Transverse colon (tissue), 4 donors: ENCODE measurements at regions not wholly inside any gene's neighbourhood (a gene's known extent, or its start where the extent isn't known, plus 50 kb on each side); places are given as distances from the start of the nearest gene placed in this dataset.
"Not testable (repeated sequence)": the region's sequence is repeated elsewhere in the genome, so short reads cannot be mapped to it uniquely, and the experiment has no call there.

ENCODE experiments used
- DNase-seq: peaks from one replicate; pipeline ENCODE4 v3.0.0-alpha.2; 2019
- H3K27ac ChIP-seq, 4 donors: fragments of 200-600 bp; sonication (generic); 2 replicates each; pipeline ENCODE4 v1.5.1; 2016 to 2018; ENCODE audit warnings: inconsistent platforms in 4 of 4
- H3K27me3 ChIP-seq: fragments of 200-600 bp; sonication (generic); 2 replicates; pipeline ENCODE4 v1.5.1; 2017; ENCODE audit warnings: inconsistent platforms
- H3K36me3 ChIP-seq, 4 donors: fragments of 200-600 bp; sonication (generic); 2 replicates each; pipeline ENCODE4 v1.5.1; 2017 to 2019; ENCODE audit warnings: inconsistent platforms in 4 of 4
- H3K4me1 ChIP-seq, 4 donors: fragments of 200-600 bp; sonication (generic); 2 replicates each; pipeline ENCODE4 v1.5.1; 2017 to 2020; ENCODE audit warnings: inconsistent platforms in 4 of 4
- H3K4me3 ChIP-seq, 4 donors: fragments of 200-600 bp; sonication (generic); 1 replicate in 1 of 4; 2 replicates in 3 of 4; pipeline versions ENCODE4 v1.5.1 to v1.6.1; 2017 to 2019; ENCODE audit warnings: inconsistent platforms in 4 of 4
- H3K9me3 ChIP-seq, 2 donors: fragments of 200-600 bp; sonication (generic); 2 replicates each; pipeline ENCODE4 v1.5.1; 2017 to 2019; ENCODE audit warnings: inconsistent platforms in 2 of 2
- CTCF ChIP-seq, 5 experiments: fragments of 200-600 bp in 3 of 5; fragments of 450-650 bp in 2 of 5; sonication (generic) in 3 of 5; IDR thresholded peaks; 1 replicate in 2 of 5; 2 replicates in 3 of 5; pipeline ENCODE4 v1.5.1; 2016 to 2017; ENCODE audit warnings: antibody characterized with exemption in 5 of 5, inconsistent platforms in 3 of 5, mild to moderate bottlenecking in 2 of 5, moderate library complexity in 1 of 5
- EP300 ChIP-seq: sonication (generic); formaldehyde crosslinking; IDR thresholded peaks from one replicate; pipeline ENCODE4 v1.6.1; 2017; ENCODE audit warnings: antibody characterized with exemption, low read depth
- POLR2A ChIP-seq: fragments of 450-650 bp; IDR thresholded peaks from one replicate; pipeline ENCODE4 v1.6.1; 2016; ENCODE audit warnings: antibody characterized with exemption, mild to moderate bottlenecking, moderate library complexity
- POLR2AphosphoS5 ChIP-seq, 3 donors: sonication (generic); formaldehyde crosslinking; IDR thresholded peaks; one replicate each; pipeline ENCODE4 v1.6.1; 2016; ENCODE audit warnings: antibody characterized with exemption in 3 of 3
- WGBS, 2 donors: methylation state at CpG; one replicate each; pipeline ENCODE4 v1.1.5; 2018; ENCODE audit warnings: low coverage in 1 of 2; 5-methylcytosine and 5-hydroxymethylcytosine counted together
- in situ Hi-C, 4 donors: fragments of 200-750 bp; cut with MboI; loops; one replicate each; pipeline versions ENCODE4 v1.15.0 to v1.15.1; 2017; ENCODE audit warnings: low sequenced_read_pairs in 3 of 4, low pct_ligation_motif_present in 1 of 4, low pct_unique_long_range_greater_than_20kb in 1 of 4
- intact Hi-C: fragments of 100-400 bp; cut with DNase I; formaldehyde crosslinking; loops from one replicate; pipeline ENCODE4 v1.15.1; 2023; ENCODE audit warnings: low total_unique reads

- Histone ChIP-seq H3K36me3 (no peaks in the 10 kb centered on the region), H3K27ac (no peak overlapping the region), H3K9me3 (no peaks in the 10 kb centered on the region), H3K27me3 (no peaks in the 10 kb centered on the region), H3K4me3 (no peak overlapping the region), H3K4me1 (peaks cover 0 to 2% (median 0%) of the 10 kb centered on the region in 4 donors)
- no peak for TF ChIP-seq POLR2AphosphoS5 (IDR thresholded peaks at IDR 0.05)
- TF ChIP-seq EP300 = no peak
- TF ChIP-seq POLR2A = no peak
- no peak for TF ChIP-seq CTCF (IDR thresholded peaks at IDR 0.05)
- in situ Hi-C loops (loop anchor here in 3 of 4 donors (10.0 to 25.0 kb wide), 2 partner anchors 149 to 397 kb away; partner anchors contain the start of genes PERP (in 2 of the 3) and TNFAIP3 (in 1 of the 3)), intact Hi-C loops (no loop called here)
- WGBS, 2 donors = 53 to 59% methylated on average over 4 of the region's 4 CpGs
- DNase-seq = no peak
Measured at GRCh38 chr6:137715589-137716045, 151.4 kb upstream of the TNFAIP3 start.

- no peaks in the 10 kb centered on the region for H3K4me1 ChIP-seq
- DNase-seq = no peak
- H3K4me3 ChIP-seq = no peak overlapping the region
- no peaks in the 10 kb centered on the region for H3K36me3 ChIP-seq
- intact Hi-C loops (no loop called here), in situ Hi-C loops (loop anchor here in 3 of 4 donors (10.0 to 25.0 kb wide), 2 partner anchors 147 to 395 kb away; partner anchors contain the start of genes PERP (in 2 of the 3) and TNFAIP3 (in 1 of the 3))
- H3K27me3 ChIP-seq = no peaks in the 10 kb centered on the region
- TF ChIP-seq POLR2A (no peak), EP300 (no peak), CTCF (IDR thresholded peaks at IDR 0.05) (no peak), POLR2AphosphoS5 (IDR thresholded peaks at IDR 0.05) (no peak)
- H3K9me3 ChIP-seq = no peaks in the 10 kb centered on the region
- 85 to 100% methylated on average over 5 to 7 of the region's 7 CpGs for WGBS, 2 donors
- H3K27ac ChIP-seq = no peak overlapping the region
Measured at GRCh38 chr6:137717074-137718073, 149.7 kb upstream of the TNFAIP3 start.

GRCh38 chr6:137718903-137719302, 148.2 kb upstream of the TNFAIP3 start:
- in situ Hi-C loops = loop anchor here in 3 of 4 donors (10.0 to 25.0 kb wide), 2 partner anchors 146 to 393 kb away; partner anchors contain the start of genes PERP (in 2 of the 3) and TNFAIP3 (in 1 of the 3)
- DNase-seq = not testable (repeated sequence)

GRCh38 chr6:137722749-137723272, 144.2 kb upstream of the TNFAIP3 start:
- in situ Hi-C loops = loop anchor here in 2 of 4 donors (25.0 kb wide), 1 partner anchor 389 kb away; the partner anchor contains the start of gene PERP (in 2 of the 2)

More at GRCh38 chr6:137718903-137719302, 148.2 kb upstream of the TNFAIP3 start:
- H3K27me3 ChIP-seq, H3K36me3 ChIP-seq, H3K9me3 ChIP-seq, H3K4me3 ChIP-seq, intact Hi-C loops, H3K27ac ChIP-seq: not testable (repeated sequence)
- WGBS, 2 donors = 94% methylated on average over 3 to 5 of the region's 5 CpGs
- H3K4me1 ChIP-seq = peaks cover 3 to 15% (median 6%) of the 10 kb centered on the region in 4 donors

More at GRCh38 chr6:137722749-137723272, 144.2 kb upstream of the TNFAIP3 start:
- Histone ChIP-seq H3K4me3 (no peak overlapping the region), H3K36me3 (no peaks in the 10 kb centered on the region), H3K4me1 (peaks cover 3 to 16% (median 6%) of the 10 kb centered on the region in 4 donors), H3K9me3 (no peaks in the 10 kb centered on the region), H3K27ac (peak overlapping the region in 2 of 4 donors; percentile 12 to 21), H3K27me3 (no peaks in the 10 kb centered on the region)
- intact Hi-C loops = no loop called here
- TF ChIP-seq POLR2AphosphoS5 (IDR thresholded peaks at IDR 0.05) (no peak), CTCF (IDR thresholded peaks at IDR 0.05) (no peak), POLR2A (no peak), EP300 (no peak)
- no peak for DNase-seq
- WGBS, 2 donors = 52 to 78% methylated on average over 4 to 5 of the region's 5 CpGs
